ENCODE measurements at regions not wholly inside any gene's neighbourhood (a gene's known extent, or its start where the extent isn't known, plus 50 kb on each side); places are given as distances from the start of the nearest gene placed in this dataset.

DNA sequence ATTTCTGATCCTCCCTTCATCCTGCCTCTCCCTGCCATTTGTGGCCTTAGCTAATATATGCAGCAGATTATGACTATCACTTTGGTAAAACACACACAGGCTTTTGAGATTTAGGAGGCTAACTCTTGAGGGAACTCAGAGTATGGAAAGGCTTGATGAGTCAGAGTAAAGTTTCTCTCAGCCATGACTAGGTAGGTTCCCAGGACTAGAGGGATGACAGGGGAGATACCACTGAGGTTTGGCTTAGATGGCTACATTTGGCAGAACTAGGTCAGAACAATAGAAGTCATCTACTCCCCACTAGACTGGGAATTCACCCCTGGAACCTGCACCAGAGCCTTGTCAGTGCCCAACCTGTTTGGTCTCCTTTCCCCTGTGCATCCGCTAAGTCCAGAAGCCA, 585.7 kb downstream of the TLL1 start:
- TF ChIP-seq EP300 (IDR thresholded peaks at IDR 0.05) (no peak), POLR2AphosphoS5 (IDR thresholded peaks at IDR 0.05) (no peak), POLR2A (IDR thresholded peaks at IDR 0.05) (no peak)
- TF ChIP-seq, protein P1, sequence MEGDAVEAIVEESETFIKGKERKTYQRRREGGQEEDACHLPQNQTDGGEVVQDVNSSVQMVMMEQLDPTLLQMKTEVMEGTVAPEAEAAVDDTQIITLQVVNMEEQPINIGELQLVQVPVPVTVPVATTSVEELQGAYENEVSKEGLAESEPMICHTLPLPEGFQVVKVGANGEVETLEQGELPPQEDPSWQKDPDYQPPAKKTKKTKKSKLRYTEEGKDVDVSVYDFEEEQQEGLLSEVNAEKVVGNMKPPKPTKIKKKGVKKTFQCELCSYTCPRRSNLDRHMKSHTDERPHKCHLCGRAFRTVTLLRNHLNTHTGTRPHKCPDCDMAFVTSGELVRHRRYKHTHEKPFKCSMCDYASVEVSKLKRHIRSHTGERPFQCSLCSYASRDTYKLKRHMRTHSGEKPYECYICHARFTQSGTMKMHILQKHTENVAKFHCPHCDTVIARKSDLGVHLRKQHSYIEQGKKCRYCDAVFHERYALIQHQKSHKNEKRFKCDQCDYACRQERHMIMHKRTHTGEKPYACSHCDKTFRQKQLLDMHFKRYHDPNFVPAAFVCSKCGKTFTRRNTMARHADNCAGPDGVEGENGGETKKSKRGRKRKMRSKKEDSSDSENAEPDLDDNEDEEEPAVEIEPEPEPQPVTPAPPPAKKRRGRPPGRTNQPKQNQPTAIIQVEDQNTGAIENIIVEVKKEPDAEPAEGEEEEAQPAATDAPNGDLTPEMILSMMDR (IDR thresholded peaks at IDR 0.05) = no peak

Data from sigmoid colon (tissue), 4 donors.